Stimulated activated CD4-positive, alpha-beta T cell treated with anti-CD3 and anti-CD28 coated beads, Interleukin-4, amount 100 ng/mL, for 1 hour (primary cell): ENCODE measurements at regions not wholly inside any gene's neighbourhood (a gene's known extent, or its start where the extent isn't known, plus 50 kb on each side); places are given as distances from the start of the nearest gene placed in this dataset.
"Not testable (repeated sequence)": the region's sequence is repeated elsewhere in the genome, so short reads cannot be mapped to it uniquely, and the experiment has no call there.

Experiments used
- DNase-seq: peaks from one replicate; pipeline ENCODE4 v3.0.0-alpha.2; 2020

DNA sequence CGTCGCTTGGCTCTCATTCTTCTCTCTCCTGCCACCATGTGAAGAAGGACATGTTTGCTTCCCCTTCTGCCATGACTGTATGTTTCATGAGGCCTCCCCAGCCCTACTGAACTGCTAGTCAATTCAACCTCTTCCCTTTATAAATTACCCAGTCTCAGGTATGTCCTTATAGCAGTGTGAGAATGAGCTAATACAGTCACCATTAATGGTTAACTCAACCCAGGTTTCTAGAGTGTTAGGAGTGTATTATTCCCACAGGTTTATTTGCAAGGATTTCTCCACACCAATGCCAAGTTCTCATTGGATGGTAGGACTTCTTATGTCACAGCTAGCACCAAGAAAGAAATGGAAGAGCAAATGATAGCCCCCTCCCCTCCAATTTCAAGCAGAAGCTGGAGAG, 71.9 kb downstream of the DYNAP start:
- DNase-seq = no peak

DNA sequence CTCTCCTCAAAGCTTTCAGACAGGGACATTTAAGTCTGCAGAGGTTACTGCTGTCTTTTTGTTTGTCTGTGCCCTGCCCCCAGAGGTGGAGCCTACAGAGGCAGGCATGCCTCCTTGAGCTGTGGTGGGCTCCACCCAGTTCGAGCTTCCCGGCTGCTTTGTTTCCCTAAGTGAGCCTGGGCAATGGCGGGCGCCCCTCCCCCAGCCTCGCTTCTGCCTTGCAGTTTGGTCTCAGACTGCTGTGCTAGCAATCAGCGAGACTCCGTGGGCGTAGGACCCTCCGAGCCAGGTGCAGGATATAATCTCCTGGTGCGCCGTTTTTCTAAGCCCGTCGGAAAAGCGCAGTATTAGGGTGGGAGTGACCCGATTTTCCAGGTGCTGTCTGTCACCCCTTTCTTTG, 78.7 kb downstream of the DYNAP start:
- not testable (repeated sequence) for DNase-seq

DNA sequence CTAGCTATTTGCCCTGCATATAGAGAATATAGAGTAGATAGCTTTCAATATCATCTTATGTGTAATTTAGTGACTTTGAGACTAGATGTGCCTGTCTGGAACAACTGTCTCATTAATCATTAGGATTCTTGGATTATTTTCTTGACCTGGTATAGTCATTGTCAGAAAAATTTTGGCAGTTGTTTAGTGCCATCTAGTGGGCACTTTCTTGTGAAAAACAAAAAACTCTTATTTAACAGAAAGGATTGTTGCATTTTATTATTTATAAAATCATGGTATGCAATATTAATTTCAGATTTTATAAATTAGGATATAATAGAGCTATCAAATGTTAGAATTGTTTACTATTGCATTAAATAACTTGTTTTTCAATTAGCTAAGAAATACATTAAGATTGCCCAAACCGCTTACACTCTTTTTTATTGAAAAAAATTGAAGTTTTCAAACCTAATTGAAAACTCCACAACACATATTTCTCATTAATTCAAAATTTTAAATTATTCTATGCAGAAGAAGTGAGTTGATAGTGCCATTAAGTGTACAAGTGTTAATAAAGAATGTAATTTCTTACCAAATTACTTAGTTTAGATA, 80.3 kb downstream of the DYNAP start:
- DNase-seq = no peak

DNA sequence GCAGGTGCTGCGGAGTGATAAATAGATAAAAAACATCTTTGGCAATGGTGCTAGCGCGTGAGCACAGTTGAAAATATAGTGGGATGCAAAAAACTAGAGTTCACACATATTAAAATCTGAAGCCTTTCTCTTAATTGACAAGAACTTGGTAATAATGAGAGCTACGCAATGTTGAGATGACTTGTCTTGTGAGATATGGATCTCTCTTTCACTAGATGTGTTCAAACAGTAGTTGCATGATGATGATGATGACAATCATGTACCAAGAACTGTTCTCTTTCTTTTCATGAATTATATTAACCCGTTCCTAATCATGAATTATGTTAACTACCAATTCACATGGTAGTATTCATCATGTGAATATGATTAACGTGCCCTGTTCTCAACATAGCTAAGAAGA, 81.1 kb downstream of the DYNAP start:
- no peak for DNase-seq

DNA sequence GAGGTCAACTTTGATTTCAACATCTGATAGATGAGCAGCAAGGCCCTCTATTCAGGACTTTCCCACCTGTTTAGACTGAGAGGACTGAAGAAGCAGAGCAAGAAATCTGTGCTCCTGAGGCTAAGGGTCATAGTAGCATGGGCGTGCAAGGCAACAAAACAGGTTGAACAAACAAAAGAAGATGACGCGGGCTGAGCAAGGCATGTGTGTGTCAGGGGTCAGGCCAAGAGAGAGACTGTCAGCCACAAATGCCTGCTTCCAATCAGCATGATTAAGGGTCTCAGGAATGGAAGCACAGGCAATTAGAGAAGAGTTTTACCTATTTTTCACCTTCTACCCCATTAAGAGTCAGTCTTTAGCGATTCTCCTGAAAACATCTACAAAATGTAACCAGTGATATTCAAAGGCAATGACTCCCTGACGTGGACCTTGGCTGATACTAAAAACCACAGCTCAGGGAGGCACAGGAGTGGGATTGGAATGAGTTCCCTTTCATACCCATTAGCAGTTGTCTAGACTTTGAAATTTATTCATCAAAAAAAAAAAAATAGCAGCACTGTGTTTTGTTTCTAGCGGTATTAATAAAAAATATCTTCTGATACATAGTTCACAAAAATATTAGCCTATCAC, 81.9 kb downstream of the DYNAP start:
- no peak for DNase-seq

DNA sequence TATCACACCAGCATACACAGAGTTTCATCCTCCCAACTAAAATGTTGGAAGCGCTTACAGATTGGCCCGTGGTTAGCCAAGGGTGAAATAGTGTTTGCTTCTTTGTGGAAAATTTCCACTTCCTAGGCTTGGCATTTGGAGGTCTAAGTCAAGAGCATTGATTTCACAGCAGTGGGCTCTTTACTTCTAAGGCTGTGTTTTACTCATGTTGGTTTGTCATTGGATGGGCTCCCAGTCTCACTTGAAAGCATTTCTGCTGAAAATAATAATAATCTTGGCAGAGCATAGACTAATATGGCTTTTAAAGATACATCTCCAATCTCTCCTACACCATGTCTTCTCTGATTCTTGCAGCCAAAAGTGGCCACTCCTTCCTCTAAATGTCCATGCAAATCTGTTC, 82.9 kb downstream of the DYNAP start:
- no peak for DNase-seq

DNA sequence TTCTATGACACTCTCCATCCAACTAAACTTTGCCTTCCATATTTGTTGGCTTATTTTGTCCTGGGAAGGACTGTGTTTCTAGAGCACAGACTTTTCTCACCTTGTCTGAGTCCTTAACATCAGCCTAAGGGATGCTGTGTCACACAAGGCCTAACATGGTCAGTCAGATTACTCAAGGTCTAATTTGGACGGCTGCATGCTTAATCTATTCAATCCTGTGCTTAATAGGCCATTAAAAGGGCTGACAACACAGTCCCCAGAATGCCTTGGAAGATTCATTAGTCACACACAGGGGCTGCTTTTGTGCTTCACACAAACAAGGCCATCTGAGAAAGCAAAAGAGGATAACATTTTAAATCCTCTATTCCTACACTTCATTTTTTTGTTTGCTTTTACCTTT, 84.0 kb downstream of the DYNAP start:
- no peak for DNase-seq

DNA sequence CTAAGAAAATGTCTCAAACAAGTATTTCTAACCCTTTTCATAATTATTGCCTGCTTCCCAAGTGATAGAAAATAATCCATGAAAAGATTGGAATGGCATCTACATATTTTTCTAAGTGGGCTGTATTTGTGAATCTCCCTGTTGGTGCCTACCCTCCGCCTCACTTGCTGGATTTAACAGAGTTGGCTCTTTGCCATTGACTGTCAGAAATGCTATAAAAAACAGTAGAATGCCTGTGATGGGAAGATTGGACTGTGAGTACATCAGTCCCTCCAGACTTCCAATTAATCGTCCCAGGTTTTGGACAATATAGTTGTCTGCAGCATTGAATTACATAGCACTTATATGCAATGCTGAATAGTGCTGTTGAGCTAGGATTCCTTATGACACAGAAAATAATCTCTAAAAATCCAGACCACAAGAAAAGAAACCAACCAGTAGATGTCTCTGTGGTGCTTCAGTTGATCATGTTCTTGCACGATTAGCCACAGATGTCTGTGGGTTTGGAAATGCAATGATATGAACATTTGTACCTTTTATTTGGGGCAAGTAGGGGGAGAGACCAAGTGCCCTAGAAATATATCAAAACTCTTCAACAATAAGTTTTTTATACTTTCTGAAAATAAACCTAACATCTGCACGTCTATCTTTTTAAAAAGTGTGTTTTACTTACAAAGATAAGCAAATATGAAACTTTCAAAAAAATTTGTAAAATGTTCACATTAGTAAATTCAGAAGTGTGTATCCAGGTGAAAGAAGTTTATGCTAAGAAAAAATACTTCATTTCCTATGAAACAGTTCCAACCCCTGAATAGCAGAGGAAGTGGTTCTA, 88.5 kb downstream of the DYNAP start:
- DNase-seq = no peak

GRCh38 chr18:54684784-54685183, 93.7 kb downstream of the DYNAP start:
- DNase-seq = no peak

DNA sequence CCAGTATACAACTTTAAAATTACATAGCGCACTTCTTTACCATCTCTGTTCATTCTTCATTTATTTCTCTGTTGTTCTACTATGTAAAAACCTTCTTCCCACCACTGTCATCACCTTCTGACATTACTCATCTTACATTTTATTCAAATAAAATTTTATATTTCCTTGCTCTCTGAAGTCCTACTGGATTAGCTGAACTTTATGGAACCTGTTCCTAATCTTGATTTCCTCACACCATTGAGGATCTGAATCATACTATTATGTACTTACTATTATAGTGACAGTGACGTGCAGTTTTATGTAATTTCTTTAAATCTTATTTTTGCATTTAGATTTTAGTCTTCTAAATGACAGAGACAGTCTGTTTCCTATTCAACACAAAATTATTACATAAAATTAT, 98.3 kb downstream of the DYNAP start:
- DNase-seq = no peak

- no peak for DNase-seq
These were observed 99.2 kb downstream of the DYNAP start for GRCh38 chr18:54690198-54690597.

DNA sequence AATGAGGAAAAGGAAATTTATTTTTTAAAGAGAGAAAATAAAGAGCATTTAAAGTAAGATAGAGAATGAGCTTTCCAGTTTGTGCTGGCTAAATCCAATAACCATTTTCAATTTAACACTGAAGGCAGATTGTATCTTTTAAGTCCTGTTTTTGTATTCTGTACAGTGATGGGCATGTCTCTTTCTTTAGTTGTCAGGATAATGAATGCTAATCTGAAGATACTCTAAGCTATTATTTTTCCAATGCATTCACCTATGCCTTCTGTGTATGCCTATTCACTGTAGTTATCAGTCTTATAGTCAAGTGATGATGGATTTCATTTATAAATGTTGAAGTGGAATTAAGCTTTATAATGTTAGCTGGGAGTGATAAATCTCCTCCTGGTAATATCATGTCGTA, 101.4 kb downstream of the DYNAP start:
- no peak for DNase-seq

DNA sequence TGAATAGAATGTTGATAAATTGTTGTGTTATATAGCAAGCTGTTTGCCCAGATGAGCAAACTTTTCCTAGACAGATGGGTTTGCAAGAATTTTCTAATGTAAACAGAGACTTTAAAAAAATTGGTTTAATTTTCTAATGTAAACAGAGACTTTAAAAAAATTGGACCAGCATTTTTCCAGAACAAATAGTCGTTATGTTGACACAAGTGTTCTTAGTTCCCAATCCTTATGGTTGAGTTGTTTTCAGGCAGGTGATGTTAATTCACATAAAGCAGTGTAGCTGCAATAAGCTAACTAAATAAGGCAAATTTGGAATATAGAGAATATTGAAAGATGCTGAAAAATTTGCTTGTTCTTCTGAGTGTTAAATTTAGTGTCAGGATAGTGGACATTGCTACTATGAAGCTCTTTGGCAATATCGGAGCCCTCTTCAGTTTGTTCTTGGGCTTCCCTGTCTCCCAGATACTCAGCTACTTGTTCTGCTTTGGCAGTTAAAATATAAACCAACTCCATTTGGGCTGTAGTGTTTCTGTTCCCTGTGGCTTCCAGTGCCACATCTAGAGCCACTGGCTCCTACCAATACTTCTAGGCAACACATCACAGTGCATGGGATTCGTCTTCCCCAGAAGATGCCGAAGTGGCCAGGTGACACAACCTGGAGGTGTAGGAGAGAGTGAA, 105.7 kb downstream of the DYNAP start:
- no peak for DNase-seq

GRCh38 chr18:54700580-54700979, 109.5 kb downstream of the DYNAP start:
- no peak for DNase-seq

- DNase-seq = no peak
These were observed 111.6 kb downstream of the DYNAP start for GRCh38 chr18:54702686-54703085.

DNA sequence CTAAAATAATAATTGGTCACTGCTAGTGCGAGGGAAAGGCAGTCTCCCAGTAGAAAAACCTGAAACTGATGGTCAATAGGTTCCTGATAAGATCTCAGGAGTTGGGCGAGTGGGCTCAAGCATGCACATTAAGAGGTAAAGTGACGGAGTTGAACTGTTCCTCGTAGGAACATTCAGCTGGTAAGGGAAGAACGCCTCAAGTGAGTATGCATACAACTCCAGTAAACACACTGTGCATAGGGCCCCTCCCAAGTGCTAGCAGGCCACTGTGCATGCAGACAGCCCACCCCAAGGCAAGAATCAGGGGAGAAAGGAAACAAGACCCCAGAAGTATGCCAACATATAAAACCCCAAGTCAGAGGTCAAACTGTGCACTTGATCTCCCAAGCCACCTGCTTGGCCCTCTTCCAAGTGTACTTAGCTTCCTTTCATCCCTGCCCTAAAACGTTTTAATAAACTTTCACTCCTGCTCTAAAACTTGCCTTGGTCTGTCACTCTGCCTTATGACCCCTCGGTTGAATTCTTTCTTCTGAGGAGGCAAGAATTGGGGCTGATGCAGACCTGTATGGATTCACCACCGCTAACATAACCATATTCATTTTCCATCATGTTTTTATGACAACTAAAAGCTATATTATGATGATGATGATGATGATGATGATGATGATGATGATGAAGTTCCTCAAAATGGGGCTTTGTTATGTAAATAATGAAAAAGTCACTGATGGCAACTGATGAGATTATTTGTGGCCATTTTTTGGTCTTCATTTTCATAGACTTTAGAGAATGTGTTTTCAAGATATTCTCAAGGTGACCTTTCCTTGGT, 118.0 kb upstream of the RAB27B start:
- DNase-seq = no peak

DNA sequence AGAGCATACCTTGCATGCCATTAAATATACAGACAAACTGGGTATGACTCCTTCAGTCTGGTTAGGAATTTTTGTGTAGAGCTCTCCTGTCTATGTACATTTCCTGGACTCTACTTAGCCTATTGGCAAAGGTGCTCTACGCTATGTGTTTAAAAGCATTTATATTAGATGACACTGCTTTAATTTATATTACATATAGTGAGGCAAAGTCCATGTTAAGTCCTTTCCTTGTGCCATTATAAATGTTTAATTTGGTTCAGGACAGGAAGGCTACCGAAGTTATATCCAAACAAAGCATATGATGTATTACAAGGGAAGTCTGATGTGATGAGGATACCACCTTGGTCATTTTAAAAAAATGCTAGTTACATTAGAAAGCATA, 117.4 kb upstream of the RAB27B start:
- DNase-seq = no peak

DNA sequence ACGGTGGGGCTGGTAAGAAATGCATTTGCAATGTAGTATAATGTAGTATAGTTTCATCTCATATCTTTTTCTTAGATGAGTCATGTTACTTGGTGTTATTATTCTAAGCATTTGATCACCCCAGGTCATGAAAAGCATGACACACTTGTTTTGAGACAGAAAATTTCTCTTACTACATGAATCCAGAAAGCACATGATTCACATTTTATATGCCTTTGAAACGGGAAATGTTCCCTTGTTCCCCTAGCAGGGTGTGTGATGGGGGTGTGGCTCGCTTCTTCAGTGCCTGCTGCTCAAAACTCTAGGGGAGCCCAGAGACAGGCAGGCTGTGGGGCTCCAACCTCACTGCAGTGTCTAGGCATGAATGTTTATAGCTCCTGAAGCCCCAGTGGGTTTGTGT, 116.0 kb upstream of the RAB27B start:
- peak; percentile 13 for DNase-seq

DNA sequence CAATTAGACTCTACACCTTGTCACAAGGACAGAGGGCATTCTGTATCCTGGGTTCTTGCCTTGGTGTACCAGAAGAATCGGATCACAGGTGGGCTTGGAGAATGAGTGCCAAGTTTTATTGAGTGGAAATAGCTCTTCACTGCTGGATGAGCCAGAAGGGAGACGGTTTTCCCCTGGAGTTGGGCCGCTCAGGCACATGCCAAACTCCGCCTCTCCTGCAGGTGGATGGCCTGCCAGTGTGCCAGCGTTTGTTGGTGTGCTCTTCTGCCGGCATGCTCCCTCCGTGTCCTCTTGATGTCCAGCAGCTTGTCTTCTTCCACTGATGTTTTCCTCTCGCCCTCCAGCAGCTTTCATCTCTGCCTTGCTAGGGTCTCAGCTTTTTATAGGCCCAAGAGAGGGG, 115.5 kb upstream of the RAB27B start:
- DNase-seq = no peak

- DNase-seq = no peak
These were observed 114.9 kb upstream of the RAB27B start for GRCh38 chr18:54713386-54713785.

DNA sequence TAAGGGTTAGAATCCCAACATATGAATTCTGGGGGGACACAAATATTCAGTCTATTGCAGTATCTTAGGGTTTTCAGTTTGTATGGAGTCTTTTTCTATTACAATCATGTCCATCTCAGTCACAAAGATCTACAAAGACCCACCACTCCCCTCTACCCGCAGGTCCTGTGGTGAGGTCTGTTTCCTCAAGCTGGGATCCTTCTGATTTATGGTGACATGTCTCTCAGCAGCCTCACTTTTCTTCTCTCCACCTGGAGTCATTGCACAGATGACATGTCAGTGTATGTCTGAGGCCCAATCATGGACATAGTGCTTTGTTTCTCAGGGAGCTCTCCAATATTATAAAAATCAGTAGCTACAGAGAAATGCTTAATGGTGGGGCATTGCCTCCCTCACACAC, 113.4 kb upstream of the RAB27B start:
- no peak for DNase-seq

GRCh38 chr18:54716586-54716985, 111.7 kb upstream of the RAB27B start:
- no peak for DNase-seq
